GM04504 (cell line): ENCODE measurements at regions not wholly inside any gene's neighbourhood (a gene's known extent, or its start where the extent isn't known, plus 50 kb on each side); places are given as distances from the start of the nearest gene placed in this dataset.

ENCODE experiments used
- DNase-seq: peaks from one replicate; pipeline ENCODE4 v3.0.0-alpha.2; 2012; ENCODE audit warnings: low read depth

- no peak for DNase-seq
Observed at GRCh38 chr6:27052731-27053082, 194.8 kb upstream of the PRSS16 start.

GRCh38 chr6:27053738-27054137 is 193.8 kb upstream of the PRSS16 start:
- DNase-seq = no peak

GRCh38 chr6:27056615-27057014 is 190.9 kb upstream of the PRSS16 start:
- DNase-seq = no peak

- DNase-seq = no peak
Observed at GRCh38 chr6:27059621-27060425, 187.7 kb upstream of the PRSS16 start.

GRCh38 chr6:27061235-27061993 is 186.1 kb upstream of the PRSS16 start:
- DNase-seq = no peak

GRCh38 chr6:27062755-27063154 is 184.7 kb upstream of the PRSS16 start:
- no peak for DNase-seq

GRCh38 chr6:27065183-27065582 is 182.3 kb upstream of the PRSS16 start:
- DNase-seq = no peak

- no peak for DNase-seq
Observed at GRCh38 chr6:27066381-27066780, 181.1 kb upstream of the PRSS16 start.

- DNase-seq = no peak
Observed at GRCh38 chr6:27066802-27067201, 180.7 kb upstream of the PRSS16 start.

GRCh38 chr6:27073441-27073840 is 174.1 kb upstream of the PRSS16 start:
- no peak for DNase-seq

GRCh38 chr6:27076116-27076515 is 171.4 kb upstream of the PRSS16 start:
- DNase-seq = no peak

- DNase-seq = peak; percentile 47
Observed at GRCh38 chr6:27078734-27079357, 168.7 kb upstream of the PRSS16 start.

- DNase-seq = no peak
Observed at GRCh38 chr6:27081188-27081587, 166.3 kb upstream of the PRSS16 start.

- no peak for DNase-seq
Observed at GRCh38 chr6:27081931-27082330, 165.6 kb upstream of the PRSS16 start.

GRCh38 chr6:27088068-27088467 is 159.4 kb upstream of the PRSS16 start:
- no peak for DNase-seq

- DNase-seq = peak; percentile 58
Observed at GRCh38 chr6:27091661-27092315, 155.7 kb upstream of the PRSS16 start.

GRCh38 chr6:27092316-27092692 is 155.2 kb upstream of the PRSS16 start:
- no peak for DNase-seq

GRCh38 chr6:27095914-27096313 is 151.6 kb upstream of the PRSS16 start:
- DNase-seq = no peak

GRCh38 chr6:27096834-27097511 is 150.5 kb upstream of the PRSS16 start:
- peak; percentile 24 for DNase-seq

GRCh38 chr6:27098956-27099355 is 148.5 kb upstream of the PRSS16 start:
- DNase-seq = no peak

- DNase-seq = no peak
Observed at GRCh38 chr6:27100921-27101320, 146.6 kb upstream of the PRSS16 start.

- no peak for DNase-seq
Observed at GRCh38 chr6:27101824-27102223, 145.7 kb upstream of the PRSS16 start.
